Right renal pelvis (tissue), 4 donors: ENCODE measurements at regions not wholly inside any gene's neighbourhood (a gene's known extent, or its start where the extent isn't known, plus 50 kb on each side); places are given as distances from the start of the nearest gene placed in this dataset.

ENCODE experiments used
- DNase-seq, 4 donors: peaks; one replicate each; pipeline ENCODE4 v3.0.0-alpha.2; 2013; ENCODE audit warnings: low read depth in 4 of 4, low spot score in 3 of 4, missing footprints in 1 of 4

GRCh38 chr3:28936154-28936553, 344.7 kb upstream of the RBMS3 start:
- DNase-seq, result no peak

GRCh38 chr3:28940530-28940929, 340.3 kb upstream of the RBMS3 start:
- no peak for DNase-seq

- no peak for DNase-seq
Measured at GRCh38 chr3:28940994-28941393, 339.9 kb upstream of the RBMS3 start.

- no peak for DNase-seq
Measured at GRCh38 chr3:28947061-28947460, 333.8 kb upstream of the RBMS3 start.

- DNase-seq, result no peak
Measured at GRCh38 chr3:28947751-28948150, 333.1 kb upstream of the RBMS3 start.

- no peak for DNase-seq
Measured at GRCh38 chr3:28948685-28949084, 332.2 kb upstream of the RBMS3 start.

GRCh38 chr3:28949580-28949979, 331.3 kb upstream of the RBMS3 start:
- DNase-seq, result no peak

- no peak for DNase-seq
Measured at GRCh38 chr3:28950614-28951013, 330.3 kb upstream of the RBMS3 start.

- no peak for DNase-seq
Measured at GRCh38 chr3:28951772-28952556, 328.9 kb upstream of the RBMS3 start.

GRCh38 chr3:28958656-28959055, 322.2 kb upstream of the RBMS3 start:
- no peak for DNase-seq

GRCh38 chr3:28971156-28971555, 309.7 kb upstream of the RBMS3 start:
- no peak for DNase-seq

- no peak for DNase-seq
Measured at GRCh38 chr3:28972921-28973320, 307.9 kb upstream of the RBMS3 start.

GRCh38 chr3:28973609-28974008, 307.3 kb upstream of the RBMS3 start:
- DNase-seq, result no peak

- DNase-seq, result no peak
Measured at GRCh38 chr3:28978092-28978491, 302.8 kb upstream of the RBMS3 start.

GRCh38 chr3:28980131-28980530, 300.7 kb upstream of the RBMS3 start:
- DNase-seq, result no peak

GRCh38 chr3:28980631-28981030, 300.2 kb upstream of the RBMS3 start:
- no peak for DNase-seq

GRCh38 chr3:28982906-28983305, 298.0 kb upstream of the RBMS3 start:
- DNase-seq, result no peak

- no peak for DNase-seq
Measured at GRCh38 chr3:28986922-28987321, 293.9 kb upstream of the RBMS3 start.

GRCh38 chr3:28989646-28990089, 291.2 kb upstream of the RBMS3 start:
- no peak for DNase-seq

GRCh38 chr3:28994161-28994905, 286.5 kb upstream of the RBMS3 start:
- DNase-seq, result no peak

GRCh38 chr3:29004885-29005599, 275.8 kb upstream of the RBMS3 start:
- no peak for DNase-seq
